ENCODE measurements at regions not wholly inside any gene's neighbourhood (a gene's known extent, or its start where the extent isn't known, plus 50 kb on each side); places are given as distances from the start of the nearest gene placed in this dataset.

GRCh38 chr5:125189531-125189941, 443.1 kb upstream of the ZNF608 start:
- DNase-seq, result no peak

- no peak for DNase-seq
Observed at GRCh38 chr5:125190232-125191087, 444.0 kb upstream of the ZNF608 start.

- DNase-seq, result no peak
Observed at GRCh38 chr5:125194883-125195282, 448.4 kb upstream of the ZNF608 start.

GRCh38 chr5:125196481-125197111, 450.2 kb upstream of the ZNF608 start:
- DNase-seq, result no peak

GRCh38 chr5:125197321-125197720, 450.9 kb upstream of the ZNF608 start:
- no peak for DNase-seq

- DNase-seq, result no peak
Observed at GRCh38 chr5:125198270-125198974, 452.0 kb upstream of the ZNF608 start.

- DNase-seq, result no peak
Observed at GRCh38 chr5:125199373-125199772, 452.9 kb upstream of the ZNF608 start.

- no peak for DNase-seq
Observed at GRCh38 chr5:125199968-125200865, 453.8 kb upstream of the ZNF608 start.

- DNase-seq, result no peak
Observed at GRCh38 chr5:125200866-125201373, 454.5 kb upstream of the ZNF608 start.

- DNase-seq, result no peak
Observed at GRCh38 chr5:125201446-125202052, 455.1 kb upstream of the ZNF608 start.

- no peak for DNase-seq
Observed at GRCh38 chr5:125202353-125202752, 455.9 kb upstream of the ZNF608 start.

- DNase-seq, result no peak
Observed at GRCh38 chr5:125202871-125203438, 456.5 kb upstream of the ZNF608 start.

GRCh38 chr5:125203912-125204311, 457.5 kb upstream of the ZNF608 start:
- DNase-seq, result no peak

GRCh38 chr5:125205601-125206225, 459.3 kb upstream of the ZNF608 start:
- DNase-seq, result no peak

GRCh38 chr5:125207856-125208255, 461.4 kb upstream of the ZNF608 start:
- DNase-seq, result no peak

GRCh38 chr5:125209650-125210049, 463.2 kb upstream of the ZNF608 start:
- DNase-seq, result no peak

GRCh38 chr5:125210242-125210947, 464.0 kb upstream of the ZNF608 start:
- no peak for DNase-seq

GRCh38 chr5:125214080-125214479, 467.6 kb upstream of the ZNF608 start:
- DNase-seq, result no peak

- no peak for DNase-seq
Observed at GRCh38 chr5:125215593-125215992, 469.2 kb upstream of the ZNF608 start.

- DNase-seq, result no peak
Observed at GRCh38 chr5:125219710-125220109, 473.3 kb upstream of the ZNF608 start.
